Transverse colon (tissue), 4 donors: ENCODE measurements at regions not wholly inside any gene's neighbourhood (a gene's known extent, or its start where the extent isn't known, plus 50 kb on each side); places are given as distances from the start of the nearest gene placed in this dataset.

ENCODE experiments used
- DNase-seq: peaks from one replicate; pipeline ENCODE4 v3.0.0-alpha.2; 2019
- H3K27ac ChIP-seq, 4 donors: fragments of 200-600 bp; sonication (generic); 2 replicates each; pipeline ENCODE4 v1.5.1; 2016 to 2018; ENCODE audit warnings: inconsistent platforms in 4 of 4
- H3K27me3 ChIP-seq: fragments of 200-600 bp; sonication (generic); 2 replicates; pipeline ENCODE4 v1.5.1; 2017; ENCODE audit warnings: inconsistent platforms
- H3K36me3 ChIP-seq, 4 donors: fragments of 200-600 bp; sonication (generic); 2 replicates each; pipeline ENCODE4 v1.5.1; 2017 to 2019; ENCODE audit warnings: inconsistent platforms in 4 of 4
- H3K4me1 ChIP-seq, 4 donors: fragments of 200-600 bp; sonication (generic); 2 replicates each; pipeline ENCODE4 v1.5.1; 2017 to 2020; ENCODE audit warnings: inconsistent platforms in 4 of 4
- H3K4me3 ChIP-seq, 4 donors: fragments of 200-600 bp; sonication (generic); 1 replicate in 1 of 4; 2 replicates in 3 of 4; pipeline versions ENCODE4 v1.5.1 to v1.6.1; 2017 to 2019; ENCODE audit warnings: inconsistent platforms in 4 of 4
- H3K9me3 ChIP-seq, 2 donors: fragments of 200-600 bp; sonication (generic); 2 replicates each; pipeline ENCODE4 v1.5.1; 2017 to 2019; ENCODE audit warnings: inconsistent platforms in 2 of 2
- EP300 ChIP-seq: sonication (generic); formaldehyde crosslinking; IDR thresholded peaks from one replicate; pipeline ENCODE4 v1.6.1; 2017; ENCODE audit warnings: antibody characterized with exemption, low read depth
- POLR2A ChIP-seq: fragments of 450-650 bp; IDR thresholded peaks from one replicate; pipeline ENCODE4 v1.6.1; 2016; ENCODE audit warnings: antibody characterized with exemption, mild to moderate bottlenecking, moderate library complexity
- POLR2AphosphoS5 ChIP-seq, 3 donors: sonication (generic); formaldehyde crosslinking; IDR thresholded peaks; one replicate each; pipeline ENCODE4 v1.6.1; 2016; ENCODE audit warnings: antibody characterized with exemption in 3 of 3
- WGBS, 2 donors: methylation state at CpG; one replicate each; pipeline ENCODE4 v1.1.5; 2018; ENCODE audit warnings: low coverage in 1 of 2; 5-methylcytosine and 5-hydroxymethylcytosine counted together
- in situ Hi-C, 4 donors: fragments of 200-750 bp; cut with MboI; loops; one replicate each; pipeline versions ENCODE4 v1.15.0 to v1.15.1; 2017; ENCODE audit warnings: low sequenced_read_pairs in 3 of 4, low pct_ligation_motif_present in 1 of 4, low pct_unique_long_range_greater_than_20kb in 1 of 4
- intact Hi-C: fragments of 100-400 bp; cut with DNase I; formaldehyde crosslinking; loops from one replicate; pipeline ENCODE4 v1.15.1; 2023; ENCODE audit warnings: low total_unique reads
- TF ChIP-seq, protein P1 (sequence below), 5 experiments: fragments of 200-600 bp in 3 of 5; fragments of 450-650 bp in 2 of 5; sonication (generic) in 3 of 5; IDR thresholded peaks; 1 replicate in 2 of 5; 2 replicates in 3 of 5; pipeline ENCODE4 v1.5.1; 2016 to 2017; ENCODE audit warnings: antibody characterized with exemption in 5 of 5, inconsistent platforms in 3 of 5, mild to moderate bottlenecking in 2 of 5, moderate library complexity in 1 of 5

DNA sequence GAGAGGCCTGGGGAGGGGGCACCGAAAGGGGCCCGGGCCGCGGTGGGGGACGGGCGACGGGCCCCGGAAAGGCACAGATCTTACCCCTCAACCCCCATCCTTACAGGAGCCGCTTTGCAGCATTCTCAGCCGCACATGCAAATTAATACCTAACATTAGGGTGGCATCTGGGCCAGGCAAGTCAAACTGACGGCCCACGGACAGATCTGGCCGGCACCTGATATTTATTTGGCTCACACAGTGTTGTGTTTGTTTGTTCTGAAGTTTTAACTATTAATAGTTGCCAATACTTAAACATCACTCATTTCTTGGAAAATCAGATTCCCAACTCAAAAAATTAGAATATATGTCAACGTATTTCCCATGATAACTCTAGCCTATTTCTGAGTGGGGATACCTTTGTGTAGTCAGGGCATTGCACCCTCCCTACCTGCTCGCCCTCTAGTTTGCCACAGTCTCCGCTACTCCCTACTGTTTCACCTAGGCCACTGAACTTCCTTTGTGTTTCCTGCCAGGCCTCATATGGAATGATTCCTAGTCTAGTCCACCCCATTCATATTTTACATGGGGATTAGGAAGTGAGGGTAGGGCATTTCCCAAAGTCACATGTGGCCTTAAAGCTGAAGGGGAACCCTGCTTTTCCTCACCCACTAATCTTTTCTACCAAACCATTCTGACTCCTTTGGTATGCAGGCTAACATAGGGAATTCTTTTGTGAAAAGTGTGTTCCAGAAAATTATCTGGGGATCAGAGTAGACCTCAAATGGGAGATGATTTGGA lies 71.9 kb upstream of the LARP1 start:
- no peaks in the 10 kb centered on the region for H3K36me3 ChIP-seq
- TF ChIP-seq POLR2AphosphoS5 (IDR thresholded peaks at IDR 0.05) (no peak), POLR2A (no peak), EP300 (no peak)
- TF ChIP-seq, protein P1, sequence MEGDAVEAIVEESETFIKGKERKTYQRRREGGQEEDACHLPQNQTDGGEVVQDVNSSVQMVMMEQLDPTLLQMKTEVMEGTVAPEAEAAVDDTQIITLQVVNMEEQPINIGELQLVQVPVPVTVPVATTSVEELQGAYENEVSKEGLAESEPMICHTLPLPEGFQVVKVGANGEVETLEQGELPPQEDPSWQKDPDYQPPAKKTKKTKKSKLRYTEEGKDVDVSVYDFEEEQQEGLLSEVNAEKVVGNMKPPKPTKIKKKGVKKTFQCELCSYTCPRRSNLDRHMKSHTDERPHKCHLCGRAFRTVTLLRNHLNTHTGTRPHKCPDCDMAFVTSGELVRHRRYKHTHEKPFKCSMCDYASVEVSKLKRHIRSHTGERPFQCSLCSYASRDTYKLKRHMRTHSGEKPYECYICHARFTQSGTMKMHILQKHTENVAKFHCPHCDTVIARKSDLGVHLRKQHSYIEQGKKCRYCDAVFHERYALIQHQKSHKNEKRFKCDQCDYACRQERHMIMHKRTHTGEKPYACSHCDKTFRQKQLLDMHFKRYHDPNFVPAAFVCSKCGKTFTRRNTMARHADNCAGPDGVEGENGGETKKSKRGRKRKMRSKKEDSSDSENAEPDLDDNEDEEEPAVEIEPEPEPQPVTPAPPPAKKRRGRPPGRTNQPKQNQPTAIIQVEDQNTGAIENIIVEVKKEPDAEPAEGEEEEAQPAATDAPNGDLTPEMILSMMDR (IDR thresholded peaks at IDR 0.05) = no peak
- DNase-seq = no peak
- no peaks in the 10 kb centered on the region for H3K27me3 ChIP-seq
- in situ Hi-C loops (no loop called here), intact Hi-C loops (loop anchor here (5.0 kb wide), 1 partner anchor 74 kb away; the partner anchor contains the start of gene LARP1)
- peaks cover 4 to 17% (median 9%) of the 10 kb centered on the region in 4 donors for H3K4me1 ChIP-seq
- 32 to 60% methylated on average over 3 to 8 of the region's 16 CpGs for WGBS, 2 donors
- H3K9me3 ChIP-seq = no peaks in the 10 kb centered on the region
- peak overlapping the region; percentile 9 to 56 (median 32) for H3K4me3 ChIP-seq
- H3K27ac ChIP-seq = peak overlapping the region; percentile 79 to 85 (median 83)

GRCh38 chr5:154679501-154679900 lies 75.7 kb upstream of the LARP1 start:
- no peak for DNase-seq
- Histone ChIP-seq H3K27ac (no peak overlapping the region), H3K9me3 (no peaks in the 10 kb centered on the region), H3K27me3 (no peaks in the 10 kb centered on the region), H3K4me1 (peaks cover 4 to 17% (median 9%) of the 10 kb centered on the region in 4 donors), H3K36me3 (no peaks in the 10 kb centered on the region), H3K4me3 (no peak overlapping the region)
- in situ Hi-C loops = no loop called here
- WGBS, 2 donors = 93% methylated on average over 4 of the region's 4 CpGs; no CpG with 5 or more reads in 1 of the 2 donors
- TF ChIP-seq POLR2A (no peak), POLR2AphosphoS5 (IDR thresholded peaks at IDR 0.05) (no peak), EP300 (no peak)
- TF ChIP-seq, protein P1 (IDR thresholded peaks at IDR 0.05) = no peak
- intact Hi-C loops = no loop called here

- no peak for DNase-seq
- intact Hi-C loops = no loop called here
- H3K27ac ChIP-seq = no peak overlapping the region
Measured at GRCh38 chr5:154677921-154678320, 77.3 kb upstream of the LARP1 start.

DNA sequence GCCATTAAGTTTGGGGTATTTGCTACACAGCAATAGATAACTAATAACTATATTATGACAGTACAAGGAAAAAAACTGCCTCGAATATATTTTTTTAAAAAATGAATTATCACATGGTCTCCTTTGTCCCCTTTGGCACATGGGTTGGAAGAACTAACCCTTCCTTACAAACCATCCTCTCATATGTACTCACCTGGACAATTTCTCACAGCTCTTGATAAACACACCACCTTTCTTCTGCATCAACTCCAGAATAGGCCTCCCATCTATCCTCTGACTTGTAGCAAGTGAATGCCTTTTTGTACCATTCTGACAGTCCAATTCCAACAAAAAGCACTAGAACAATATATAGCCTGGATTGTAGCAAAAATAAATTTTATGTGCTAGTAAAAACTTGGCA lies 78.7 kb upstream of the LARP1 start:
- in situ Hi-C loops = no loop called here
- TF ChIP-seq EP300 (no peak), POLR2A (no peak), POLR2AphosphoS5 (IDR thresholded peaks at IDR 0.05) (no peak)
- TF ChIP-seq, protein P1 (IDR thresholded peaks at IDR 0.05) = no peak
- 86 to 100% methylated on average over 1 of the region's 1 CpG for WGBS, 2 donors

More at GRCh38 chr5:154677921-154678320, 77.3 kb upstream of the LARP1 start:
- H3K4me1 ChIP-seq = peaks cover under 1 to 6% (median 4%) of the 10 kb centered on the region in 4 donors
- no peak overlapping the region for H3K4me3 ChIP-seq
- TF ChIP-seq, protein P1 (IDR thresholded peaks at IDR 0.05) = no peak
- TF ChIP-seq POLR2AphosphoS5 (IDR thresholded peaks at IDR 0.05) (no peak), POLR2A (no peak), EP300 (no peak)
- H3K27me3 ChIP-seq = no peaks in the 10 kb centered on the region
- in situ Hi-C loops = no loop called here
- H3K36me3 ChIP-seq = no peaks in the 10 kb centered on the region
- H3K9me3 ChIP-seq = no peaks in the 10 kb centered on the region
- 42% methylated on average over 2 of the region's 2 CpGs for WGBS, 2 donors

More for the DNA sequence above, 78.7 kb upstream of the LARP1 start:
- intact Hi-C loops = no loop called here
- H3K27ac ChIP-seq = no peak overlapping the region
- DNase-seq = no peak
- no peak overlapping the region for H3K4me3 ChIP-seq
- no peaks in the 10 kb centered on the region for H3K36me3 ChIP-seq
- no peaks in the 10 kb centered on the region for H3K27me3 ChIP-seq
- no peaks in the 10 kb centered on the region for H3K4me1 ChIP-seq
- H3K9me3 ChIP-seq = no peaks in the 10 kb centered on the region
